ENCODE measurements at regions not wholly inside any gene's neighbourhood (a gene's known extent, or its start where the extent isn't known, plus 50 kb on each side); places are given as distances from the start of the nearest gene placed in this dataset.

GRCh38 chr13:88115976-88116375, 444.8 kb downstream of the SLITRK5 start:
- TF ChIP-seq POLR2AphosphoS5 (IDR thresholded peaks at IDR 0.05) = no peak
- TF ChIP-seq POLR2A (IDR thresholded peaks at IDR 0.05) = no peak
- TF ChIP-seq, protein P1, sequence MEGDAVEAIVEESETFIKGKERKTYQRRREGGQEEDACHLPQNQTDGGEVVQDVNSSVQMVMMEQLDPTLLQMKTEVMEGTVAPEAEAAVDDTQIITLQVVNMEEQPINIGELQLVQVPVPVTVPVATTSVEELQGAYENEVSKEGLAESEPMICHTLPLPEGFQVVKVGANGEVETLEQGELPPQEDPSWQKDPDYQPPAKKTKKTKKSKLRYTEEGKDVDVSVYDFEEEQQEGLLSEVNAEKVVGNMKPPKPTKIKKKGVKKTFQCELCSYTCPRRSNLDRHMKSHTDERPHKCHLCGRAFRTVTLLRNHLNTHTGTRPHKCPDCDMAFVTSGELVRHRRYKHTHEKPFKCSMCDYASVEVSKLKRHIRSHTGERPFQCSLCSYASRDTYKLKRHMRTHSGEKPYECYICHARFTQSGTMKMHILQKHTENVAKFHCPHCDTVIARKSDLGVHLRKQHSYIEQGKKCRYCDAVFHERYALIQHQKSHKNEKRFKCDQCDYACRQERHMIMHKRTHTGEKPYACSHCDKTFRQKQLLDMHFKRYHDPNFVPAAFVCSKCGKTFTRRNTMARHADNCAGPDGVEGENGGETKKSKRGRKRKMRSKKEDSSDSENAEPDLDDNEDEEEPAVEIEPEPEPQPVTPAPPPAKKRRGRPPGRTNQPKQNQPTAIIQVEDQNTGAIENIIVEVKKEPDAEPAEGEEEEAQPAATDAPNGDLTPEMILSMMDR (IDR thresholded peaks at IDR 0.05) = no peak

Data from prostate gland (tissue), 2 donors.